Colonic mucosa (tissue), 4 donors: ENCODE measurements at regions not wholly inside any gene's neighbourhood (a gene's known extent, or its start where the extent isn't known, plus 50 kb on each side); places are given as distances from the start of the nearest gene placed in this dataset.

ENCODE experiments used
- DNase-seq: peaks from one replicate; pipeline ENCODE4 v3.0.0-alpha.2; 2020
- H3K27ac ChIP-seq: fragments of 200-600 bp; one replicate; pipeline ENCODE4 v1.8.0; 2021
- H3K27me3 ChIP-seq: fragments of 200-600 bp; one replicate; pipeline ENCODE4 v1.8.0; 2021
- H3K36me3 ChIP-seq: fragments of 200-600 bp; one replicate; pipeline ENCODE4 v1.8.0; 2021
- H3K4me1 ChIP-seq: fragments of 200-600 bp; one replicate; pipeline ENCODE4 v1.8.0; 2021; ENCODE audit warnings: mild to moderate bottlenecking
- H3K4me3 ChIP-seq: fragments of 200-600 bp; one replicate; pipeline ENCODE4 v1.8.0; 2021
- H3K9ac ChIP-seq, 2 donors: one replicate each; pipeline ENCODE4 v1.7.0; 2013; ENCODE audit warnings: control low read depth in 2 of 2, low read depth in 2 of 2, low read length in 2 of 2
- H3K9me3 ChIP-seq: fragments of 200-600 bp; one replicate; pipeline ENCODE4 v1.8.0; 2021
- intact Hi-C: fragments of 100-400 bp; cut with DNase I; formaldehyde crosslinking; loops from one replicate; pipeline ENCODE4 v1.14.1; 2022
- TF ChIP-seq, protein P1 (sequence below): fragments of 200-600 bp; IDR thresholded peaks from one replicate; pipeline ENCODE4 v1.8.0; 2022; ENCODE audit warnings: antibody characterized with exemption, mild to moderate bottlenecking
- donor health status: healthy.
- donor health status: DM: no; HTN: no; CAD: no.
- donor health status: DM: no; HTN: no; CAD: no.

DNA sequence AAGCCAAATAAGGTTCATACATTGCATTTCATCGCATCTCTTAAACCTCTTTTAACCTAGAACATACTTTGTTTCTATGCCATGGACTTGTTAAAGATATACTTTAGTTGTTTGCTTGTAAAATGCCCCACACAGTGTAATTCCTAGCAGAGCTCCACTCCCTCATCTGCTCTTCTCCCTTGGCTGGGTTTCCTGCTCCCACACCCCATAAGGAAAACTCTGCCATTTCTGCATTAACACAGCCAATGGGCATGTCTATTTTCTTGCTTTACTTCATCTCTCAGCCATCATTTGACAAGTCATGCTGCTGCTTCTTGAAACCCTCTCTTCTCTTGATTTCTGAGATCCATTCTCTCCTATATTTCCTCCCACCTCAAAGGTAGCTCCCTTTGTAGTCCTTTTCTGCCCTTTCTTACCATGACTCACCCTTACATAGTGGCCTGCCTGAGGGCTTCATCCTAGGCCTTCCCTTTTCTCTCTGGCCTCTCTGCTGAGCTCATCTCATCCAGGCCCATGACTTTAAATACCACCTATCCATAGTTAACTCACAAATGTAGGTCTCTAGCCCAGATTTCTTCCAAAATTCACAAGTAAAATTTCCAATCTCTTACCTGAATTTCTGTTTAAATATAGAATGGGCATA lies 471.4 kb downstream of the ADRA2A start:
- no peaks in the 10 kb centered on the region for H3K36me3 ChIP-seq
- no peak overlapping the region for H3K4me3 ChIP-seq
- TF ChIP-seq, protein P1, sequence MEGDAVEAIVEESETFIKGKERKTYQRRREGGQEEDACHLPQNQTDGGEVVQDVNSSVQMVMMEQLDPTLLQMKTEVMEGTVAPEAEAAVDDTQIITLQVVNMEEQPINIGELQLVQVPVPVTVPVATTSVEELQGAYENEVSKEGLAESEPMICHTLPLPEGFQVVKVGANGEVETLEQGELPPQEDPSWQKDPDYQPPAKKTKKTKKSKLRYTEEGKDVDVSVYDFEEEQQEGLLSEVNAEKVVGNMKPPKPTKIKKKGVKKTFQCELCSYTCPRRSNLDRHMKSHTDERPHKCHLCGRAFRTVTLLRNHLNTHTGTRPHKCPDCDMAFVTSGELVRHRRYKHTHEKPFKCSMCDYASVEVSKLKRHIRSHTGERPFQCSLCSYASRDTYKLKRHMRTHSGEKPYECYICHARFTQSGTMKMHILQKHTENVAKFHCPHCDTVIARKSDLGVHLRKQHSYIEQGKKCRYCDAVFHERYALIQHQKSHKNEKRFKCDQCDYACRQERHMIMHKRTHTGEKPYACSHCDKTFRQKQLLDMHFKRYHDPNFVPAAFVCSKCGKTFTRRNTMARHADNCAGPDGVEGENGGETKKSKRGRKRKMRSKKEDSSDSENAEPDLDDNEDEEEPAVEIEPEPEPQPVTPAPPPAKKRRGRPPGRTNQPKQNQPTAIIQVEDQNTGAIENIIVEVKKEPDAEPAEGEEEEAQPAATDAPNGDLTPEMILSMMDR: no peak
- intact Hi-C loops: no loop called here
- H3K4me1 ChIP-seq: no peaks in the 10 kb centered on the region
- no peak for DNase-seq
- no peak overlapping the region for H3K9ac ChIP-seq
- no peaks in the 10 kb centered on the region for H3K9me3 ChIP-seq
- no peaks in the 10 kb centered on the region for H3K27me3 ChIP-seq
- no peak overlapping the region for H3K27ac ChIP-seq

DNA sequence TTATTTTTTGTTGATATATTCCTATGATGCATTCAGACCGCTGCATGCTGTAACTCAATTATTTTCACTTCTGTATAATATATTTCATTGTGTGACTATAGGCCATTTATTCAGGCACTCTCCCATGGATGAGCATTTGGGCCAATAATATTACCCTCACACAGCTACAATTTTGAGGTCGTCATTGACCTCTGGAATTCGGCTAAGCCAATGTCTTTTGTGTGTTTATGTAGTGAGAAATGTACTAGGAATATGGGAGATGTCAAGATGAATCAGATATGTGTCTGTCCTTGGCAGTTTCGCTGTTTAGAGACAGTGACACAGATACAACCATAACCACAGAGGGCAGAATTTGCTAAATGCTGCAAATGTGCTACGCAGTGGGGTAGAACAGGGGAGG lies 474.2 kb downstream of the ADRA2A start:
- TF ChIP-seq, protein P1: no peak
- no peak overlapping the region for H3K4me3 ChIP-seq
- H3K27me3 ChIP-seq: no peaks in the 10 kb centered on the region
- H3K27ac ChIP-seq: no peak overlapping the region
- H3K9ac ChIP-seq: no peak overlapping the region
- DNase-seq: no peak
- no peaks in the 10 kb centered on the region for H3K36me3 ChIP-seq
- intact Hi-C loops: no loop called here
- no peaks in the 10 kb centered on the region for H3K9me3 ChIP-seq
- H3K4me1 ChIP-seq: no peaks in the 10 kb centered on the region

DNA sequence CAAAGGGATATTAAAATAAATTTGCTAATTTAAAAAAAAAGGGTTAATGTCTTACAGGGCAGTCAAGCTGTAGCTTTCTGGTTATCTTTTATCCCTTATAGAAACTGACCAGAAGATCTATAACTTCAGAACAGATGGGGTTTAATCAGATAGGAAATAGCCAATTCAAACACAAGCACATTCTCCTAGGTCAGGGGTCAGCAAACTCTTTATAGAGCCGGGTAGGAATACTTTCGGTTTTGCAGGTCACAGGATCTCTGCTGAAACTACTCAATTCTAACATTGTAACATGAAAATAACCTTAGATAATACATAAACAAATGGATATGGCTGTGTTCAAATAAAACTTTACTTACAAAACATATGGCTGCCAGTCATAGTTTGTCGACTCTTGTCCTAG lies 479.8 kb downstream of the ADRA2A start:
- Histone ChIP-seq H3K9ac (no peak overlapping the region), H3K9me3 (no peaks in the 10 kb centered on the region), H3K4me3 (no peak overlapping the region), H3K4me1 (no peaks in the 10 kb centered on the region), H3K36me3 (no peaks in the 10 kb centered on the region), H3K27me3 (no peaks in the 10 kb centered on the region), H3K27ac (no peak overlapping the region)
- TF ChIP-seq, protein P1: no peak
- no peak for DNase-seq
- intact Hi-C loops: no loop called here

DNA sequence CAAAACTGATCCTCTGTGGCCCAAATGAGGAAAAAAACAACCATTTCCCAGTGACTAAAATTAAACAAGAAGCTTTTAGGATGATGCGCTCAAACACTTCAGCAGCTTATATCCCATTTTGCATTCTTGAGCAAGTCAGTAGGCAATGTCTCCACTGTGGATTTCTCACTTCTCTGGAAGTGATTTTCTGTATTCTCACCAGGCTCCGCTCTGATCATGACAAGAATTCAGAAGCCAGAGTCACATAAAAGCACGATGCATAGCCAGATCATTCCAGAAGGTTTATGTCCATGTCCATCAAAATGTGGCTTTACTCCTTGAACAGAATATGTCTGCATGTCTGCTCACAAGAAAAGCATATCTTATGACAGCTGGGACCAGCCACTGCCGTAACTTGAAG lies 481.4 kb downstream of the ADRA2A start:
- H3K27me3 ChIP-seq: no peaks in the 10 kb centered on the region
- no peaks in the 10 kb centered on the region for H3K9me3 ChIP-seq
- no peak overlapping the region for H3K9ac ChIP-seq
- intact Hi-C loops: no loop called here
- H3K4me3 ChIP-seq: no peak overlapping the region
- no peak overlapping the region for H3K27ac ChIP-seq
- H3K4me1 ChIP-seq: no peaks in the 10 kb centered on the region
- no peaks in the 10 kb centered on the region for H3K36me3 ChIP-seq
- DNase-seq: no peak
- TF ChIP-seq, protein P1: no peak

DNA sequence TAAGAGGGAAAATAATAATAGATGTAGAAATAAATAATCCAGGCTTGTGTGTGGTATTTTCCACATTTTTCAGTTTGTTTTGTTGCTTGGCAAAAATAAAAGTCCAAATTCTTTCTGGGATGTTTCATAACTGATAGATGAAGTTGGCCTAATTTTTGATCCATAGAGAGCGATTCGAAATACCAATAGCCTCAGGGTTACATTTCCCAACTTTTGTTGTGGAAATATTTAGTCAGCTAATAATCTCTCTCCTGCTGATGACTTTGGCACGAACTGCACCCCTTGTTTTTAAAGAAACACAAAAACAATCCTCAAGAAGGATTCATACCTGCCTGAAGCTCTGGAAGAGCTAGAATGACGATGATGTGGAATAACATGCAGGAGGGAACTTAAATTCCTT lies 483.2 kb downstream of the ADRA2A start:
- intact Hi-C loops: no loop called here
- no peaks in the 10 kb centered on the region for H3K36me3 ChIP-seq
- TF ChIP-seq, protein P1: no peak
- H3K9me3 ChIP-seq: no peaks in the 10 kb centered on the region
- H3K4me3 ChIP-seq: no peak overlapping the region
- no peaks in the 10 kb centered on the region for H3K27me3 ChIP-seq
- H3K27ac ChIP-seq: no peak overlapping the region
- no peak overlapping the region for H3K9ac ChIP-seq
- DNase-seq: no peak
- H3K4me1 ChIP-seq: no peaks in the 10 kb centered on the region
